GM23338 (cell line): ENCODE measurements at regions not wholly inside any gene's neighbourhood (a gene's known extent, or its start where the extent isn't known, plus 50 kb on each side); places are given as distances from the start of the nearest gene placed in this dataset.

ENCODE experiments used
- ATAC-seq: fragments of 200-7000 bp; cut with Tn5 transposase; 3 replicates; pipeline ENCODE4 v1.9.1; 2020
- DNase-seq: peaks from one replicate; pipeline ENCODE4 v3.0.0-alpha.2; 2015; ENCODE audit warnings: low spot score
- H2AFZ ChIP-seq: fragments of 200-600 bp; sonication (generic); 2 replicates; pipeline ENCODE4 v1.8.0; 2016; ENCODE audit warnings: antibody characterized with exemption, mild to moderate bottlenecking, moderate library complexity
- H3F3A ChIP-seq: fragments of 200-600 bp; sonication (generic); replicated peaks from 2 replicates; pipeline ENCODE4 v1.8.0; 2017; ENCODE audit warnings: antibody characterized with exemption, mixed run types, low read depth
- H3K27ac ChIP-seq: fragments of 200-600 bp; sonication (generic); 2 replicates; pipeline ENCODE4 v1.6.1; 2016; ENCODE audit warnings: low read depth
- H3K27me3 ChIP-seq: fragments of 200-600 bp; sonication (generic); 2 replicates; pipeline ENCODE4 v1.8.0; 2016; ENCODE audit warnings: mild to moderate bottlenecking, mixed run types, moderate library complexity; ENCODE audit not compliant: insufficient read depth
- H3K36me3 ChIP-seq: fragments of 200-600 bp; sonication (generic); 2 replicates; pipeline ENCODE4 v1.8.0; 2016; ENCODE audit warnings: mild to moderate bottlenecking; ENCODE audit not compliant: insufficient read depth
- H3K4me1 ChIP-seq: fragments of 200-600 bp; sonication (generic); 2 replicates; pipeline ENCODE4 v1.8.0; 2016; ENCODE audit warnings: mild to moderate bottlenecking, moderate library complexity; ENCODE audit not compliant: insufficient read depth
- H3K4me2 ChIP-seq: fragments of 200-600 bp; sonication (generic); 2 replicates; pipeline ENCODE4 v1.7.1; 2017; ENCODE audit warnings: mixed run types
- H3K4me3 ChIP-seq: fragments of 200-600 bp; sonication (generic); 2 replicates; pipeline ENCODE4 v1.6.1; 2016; ENCODE audit warnings: mixed run types
- H3K79me2 ChIP-seq: fragments of 200-600 bp; sonication (generic); replicated peaks from 2 replicates; pipeline ENCODE4 v1.8.0; 2017; ENCODE audit warnings: mild to moderate bottlenecking; ENCODE audit not compliant: insufficient read depth
- H3K9me2 ChIP-seq: fragments of 200-600 bp; sonication (generic); 2 replicates; pipeline ENCODE4 v1.8.0; 2017; ENCODE audit not compliant: insufficient read depth
- H4K20me1 ChIP-seq: fragments of 200-600 bp; sonication (generic); replicated peaks from 2 replicates; pipeline ENCODE4 v1.8.0; 2017; ENCODE audit warnings: mild to moderate bottlenecking; ENCODE audit not compliant: insufficient read depth
- H3K27ac Mint-ChIP-seq: 2 replicates; pipeline ENCODE4 v1.8.0; 2020; ENCODE audit warnings: inconsistent platforms, mild to moderate bottlenecking, moderate library complexity, mixed read lengths
- H3K27me3 Mint-ChIP-seq: 3 replicates; pipeline ENCODE4 v1.8.0; 2022; ENCODE audit warnings: low read depth, mild to moderate bottlenecking, moderate library complexity, mixed read lengths, inconsistent platforms; ENCODE audit not compliant: insufficient read depth, poor library complexity
- H3K36me3 Mint-ChIP-seq: 3 replicates; pipeline ENCODE4 v1.8.0; 2021; ENCODE audit warnings: low read depth, mild to moderate bottlenecking, inconsistent platforms, moderate library complexity, mixed read lengths
- H3K4me1 Mint-ChIP-seq: 3 replicates; pipeline ENCODE4 v1.8.0; 2020; ENCODE audit warnings: mild to moderate bottlenecking, inconsistent platforms, mixed read lengths
- H3K4me3 Mint-ChIP-seq: 3 replicates; pipeline ENCODE4 v1.8.0; 2021; ENCODE audit warnings: moderate library complexity, mild to moderate bottlenecking, inconsistent platforms, mixed read lengths
- H3K9me3 Mint-ChIP-seq: 3 replicates; pipeline ENCODE4 v1.8.0; 2020; ENCODE audit warnings: moderate library complexity, mild to moderate bottlenecking, inconsistent platforms, mixed read lengths
- CREB1 ChIP-seq: fragments of 250-450 bp; sonication (Bioruptor Pico); IDR thresholded peaks from 2 replicates; pipeline ENCODE4 v1.5.0; 2020; ENCODE audit warnings: low read depth, mild to moderate bottlenecking, moderate library complexity
- CTCF ChIP-seq, 2 experiments: fragments of 200-600 bp in 1 of 2; sonication (generic) in 1 of 2; conservative IDR thresholded peaks; 2 replicates each; pipeline versions ENCODE4 v1.5.1 to v1.6.1; 2016 to 2017; ENCODE audit warnings: antibody characterized with exemption in 2 of 2, low read depth in 2 of 2, mild to moderate bottlenecking in 2 of 2, moderate library complexity in 1 of 2
- ETS1 ChIP-seq: IDR thresholded peaks from 2 replicates; pipeline ENCODE4 v1.6.1; 2016; ENCODE audit warnings: antibody characterized with exemption
- EZH2 ChIP-seq: fragments of 200-600 bp; sonication (generic); IDR thresholded peaks from one replicate; pipeline ENCODE4 v1.8.0; 2017; ENCODE audit warnings: antibody characterized with exemption, mild to moderate bottlenecking, low read depth; ENCODE audit not compliant: unreplicated experiment
- EZH2phosphoT487 ChIP-seq: fragments of 200-600 bp; sonication (generic); IDR thresholded peaks from one replicate; pipeline ENCODE4 v1.8.1; 2018; ENCODE audit warnings: antibody characterized with exemption; ENCODE audit not compliant: unreplicated experiment
- JUNB ChIP-seq: IDR thresholded peaks from one replicate; pipeline ENCODE4 v1.6.1; 2016; ENCODE audit warnings: antibody characterized with exemption; ENCODE audit not compliant: unreplicated experiment
- NANOG ChIP-seq: IDR thresholded peaks from 2 replicates; pipeline ENCODE4 v1.6.1; 2016; ENCODE audit warnings: antibody characterized with exemption, borderline replicate concordance
- POLR2AphosphoS5 ChIP-seq: IDR thresholded peaks from 2 replicates; pipeline ENCODE4 v1.6.1; 2016; ENCODE audit warnings: antibody characterized with exemption, low read depth
- REST ChIP-seq: IDR thresholded peaks from one replicate; pipeline ENCODE4 v1.6.1; 2018; ENCODE audit warnings: antibody characterized with exemption; ENCODE audit not compliant: unreplicated experiment
- STAT1 ChIP-seq: IDR thresholded peaks from one replicate; pipeline ENCODE4 v1.6.1; 2016; ENCODE audit warnings: antibody characterized with exemption; ENCODE audit not compliant: unreplicated experiment
- ZNF114 ChIP-seq: fragments of 250-450 bp; sonication (Bioruptor Pico); IDR thresholded peaks from 2 replicates; pipeline ENCODE4 v1.5.0; 2020; ENCODE audit warnings: mild to moderate bottlenecking, moderate library complexity
- ZNF331 ChIP-seq: fragments of 250-450 bp; sonication (Bioruptor Pico); IDR thresholded peaks from 2 replicates; pipeline ENCODE4 v1.5.0; 2020; ENCODE audit warnings: low read depth, mild to moderate bottlenecking, moderate library complexity
- ZNF462 ChIP-seq: fragments of 250-450 bp; sonication (Bioruptor Pico); IDR thresholded peaks from 2 replicates; pipeline ENCODE4 v1.5.0; 2020; ENCODE audit warnings: mild to moderate bottlenecking, moderate library complexity

- no peaks in the 10 kb centered on the region for H3F3A ChIP-seq
- TF ChIP-seq REST, result no peak
- TF ChIP-seq STAT1, result no peak
- TF ChIP-seq ZNF331, result no peak
- no peak for TF ChIP-seq CREB1 (CRISPR knock-in tag)
- TF ChIP-seq CTCF (conservative IDR thresholded peaks at IDR 0.05; ENCODE audit: low read depth in 2 of 2), result no peak
- TF ChIP-seq ZNF462 (CRISPR knock-in tag), result no peak
- no peak for TF ChIP-seq EZH2
- no peak for TF ChIP-seq POLR2AphosphoS5
- no peak for TF ChIP-seq ZNF114 (CRISPR knock-in tag)
- TF ChIP-seq JUNB, result no peak
- no peak for TF ChIP-seq ETS1
- no peak for TF ChIP-seq EZH2phosphoT487
- no peak for TF ChIP-seq NANOG
- H3K9me2 ChIP-seq, result no peaks in the 10 kb centered on the region; the same call in 1 of the 2 replicates
- H3K27me3 ChIP-seq, result no peaks in the 10 kb centered on the region
- Mint-ChIP-seq H3K36me3 (peaks cover 6% of the 10 kb centered on the region; the same call in 1 of the 3 replicates), H3K4me1 (no peaks in the 10 kb centered on the region), H3K27me3 (peaks cover 3% of the 10 kb centered on the region), H3K4me3 (no peak overlapping the region), H3K9me3 (peaks cover 44% of the 10 kb centered on the region), H3K27ac (no peak overlapping the region)
- no peaks in the 10 kb centered on the region for H3K4me1 ChIP-seq
- H3K27ac ChIP-seq, result no peak overlapping the region
- H2AFZ ChIP-seq, result no peak overlapping the region
- H3K4me3 ChIP-seq, result no peak overlapping the region
- no peak for ATAC-seq
- H3K36me3 ChIP-seq, result no peaks in the 10 kb centered on the region
- H4K20me1 ChIP-seq, result no peaks in the 10 kb centered on the region
- no peaks in the 10 kb centered on the region for H3K79me2 ChIP-seq
- no peak overlapping the region for H3K4me2 ChIP-seq
- no peak for DNase-seq
Measured at GRCh38 chr2:23169896-23170295, 215.1 kb upstream of the KLHL29 start.
